ENCODE measurements at regions not wholly inside any gene's neighbourhood (a gene's known extent, or its start where the extent isn't known, plus 50 kb on each side); places are given as distances from the start of the nearest gene placed in this dataset.

GRCh38 chr6:12222405-12223366, 67.5 kb upstream of the EDN1 start:
- TF ChIP-seq EZH2phosphoT487 (IDR thresholded peaks at IDR 0.05; ENCODE audit: borderline replicate concordance, low read depth, low read length) (no peak), CTCF (conservative IDR thresholded peaks at IDR 0.05; ENCODE audit: low read length) (no peak)

All from OCI-LY7 (cell line).